GM19438 (cell line): ENCODE measurements at regions not wholly inside any gene's neighbourhood (a gene's known extent, or its start where the extent isn't known, plus 50 kb on each side); places are given as distances from the start of the nearest gene placed in this dataset.
"Not testable (repeated sequence)": the region's sequence is repeated elsewhere in the genome, so short reads cannot be mapped to it uniquely, and the experiment has no call there.

Source experiments
- ATAC-seq: cut with Tn5 transposase; IDR thresholded peaks from one replicate; pipeline ENCODE4 v1.9.1; 2021; ENCODE audit warnings: low read depth; ENCODE audit not compliant: unreplicated experiment

- ATAC-seq: no peak
Observed at GRCh38 chr13:44785401-44785800, 203.9 kb downstream of the NUFIP1 start.

- no peak for ATAC-seq
Observed at GRCh38 chr13:44784708-44785080, 204.6 kb downstream of the NUFIP1 start.

GRCh38 chr13:44783994-44784707 is 205.1 kb downstream of the NUFIP1 start:
- ATAC-seq: no peak

GRCh38 chr13:44780591-44781280 is 204.6 kb upstream of the TSC22D1 start:
- ATAC-seq: no peak

- ATAC-seq: no peak
Observed at GRCh38 chr13:44778761-44779484, 202.8 kb upstream of the TSC22D1 start.

- ATAC-seq: not testable (repeated sequence)
Observed at GRCh38 chr13:44775290-44775689, 199.2 kb upstream of the TSC22D1 start.

- no peak for ATAC-seq
Observed at GRCh38 chr13:44770951-44771350, 194.8 kb upstream of the TSC22D1 start.

GRCh38 chr13:44769686-44770085 is 193.6 kb upstream of the TSC22D1 start:
- ATAC-seq: no peak

GRCh38 chr13:44768775-44769581 is 192.8 kb upstream of the TSC22D1 start:
- no peak for ATAC-seq

GRCh38 chr13:44768239-44768638 is 192.1 kb upstream of the TSC22D1 start:
- no peak for ATAC-seq

- no peak for ATAC-seq
Observed at GRCh38 chr13:44765001-44765471, 188.9 kb upstream of the TSC22D1 start.

GRCh38 chr13:44764302-44764692 is 188.2 kb upstream of the TSC22D1 start:
- no peak for ATAC-seq

GRCh38 chr13:44763615-44764301 is 187.6 kb upstream of the TSC22D1 start:
- ATAC-seq: no peak

GRCh38 chr13:44762911-44763310 is 186.8 kb upstream of the TSC22D1 start:
- no peak for ATAC-seq

GRCh38 chr13:44760434-44760833 is 184.3 kb upstream of the TSC22D1 start:
- ATAC-seq: no peak

GRCh38 chr13:44759384-44760360 is 183.5 kb upstream of the TSC22D1 start:
- no peak for ATAC-seq

GRCh38 chr13:44758630-44759383 is 182.7 kb upstream of the TSC22D1 start:
- no peak for ATAC-seq

- ATAC-seq: no peak
Observed at GRCh38 chr13:44757671-44758070, 181.5 kb upstream of the TSC22D1 start.
